ENCODE measurements at regions not wholly inside any gene's neighbourhood (a gene's known extent, or its start where the extent isn't known, plus 50 kb on each side); places are given as distances from the start of the nearest gene placed in this dataset.

DNA sequence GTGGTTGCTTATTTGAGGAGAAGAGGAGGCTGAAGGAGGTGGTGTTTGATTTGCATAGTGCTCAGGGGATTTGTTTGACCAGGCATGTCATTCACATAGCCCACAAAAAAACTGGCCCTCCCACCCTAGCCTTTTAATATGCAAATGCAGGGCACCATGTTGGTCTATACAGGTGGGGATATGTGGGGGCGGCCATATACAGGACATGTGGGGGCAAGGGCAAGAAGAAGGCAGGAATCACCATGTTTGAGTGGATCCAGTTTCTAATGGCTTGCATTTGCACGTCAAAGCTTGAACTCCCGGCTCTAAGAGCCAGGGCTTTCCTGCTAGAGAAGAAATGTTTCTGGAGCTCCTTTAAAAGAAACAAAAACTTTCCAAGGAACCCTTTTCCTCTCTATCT lies 541.0 kb downstream of the ZWINT start:
- no peak for TF ChIP-seq EZH2 (IDR thresholded peaks at IDR 0.05; ENCODE audit: low read depth)
- TF ChIP-seq, protein P1, sequence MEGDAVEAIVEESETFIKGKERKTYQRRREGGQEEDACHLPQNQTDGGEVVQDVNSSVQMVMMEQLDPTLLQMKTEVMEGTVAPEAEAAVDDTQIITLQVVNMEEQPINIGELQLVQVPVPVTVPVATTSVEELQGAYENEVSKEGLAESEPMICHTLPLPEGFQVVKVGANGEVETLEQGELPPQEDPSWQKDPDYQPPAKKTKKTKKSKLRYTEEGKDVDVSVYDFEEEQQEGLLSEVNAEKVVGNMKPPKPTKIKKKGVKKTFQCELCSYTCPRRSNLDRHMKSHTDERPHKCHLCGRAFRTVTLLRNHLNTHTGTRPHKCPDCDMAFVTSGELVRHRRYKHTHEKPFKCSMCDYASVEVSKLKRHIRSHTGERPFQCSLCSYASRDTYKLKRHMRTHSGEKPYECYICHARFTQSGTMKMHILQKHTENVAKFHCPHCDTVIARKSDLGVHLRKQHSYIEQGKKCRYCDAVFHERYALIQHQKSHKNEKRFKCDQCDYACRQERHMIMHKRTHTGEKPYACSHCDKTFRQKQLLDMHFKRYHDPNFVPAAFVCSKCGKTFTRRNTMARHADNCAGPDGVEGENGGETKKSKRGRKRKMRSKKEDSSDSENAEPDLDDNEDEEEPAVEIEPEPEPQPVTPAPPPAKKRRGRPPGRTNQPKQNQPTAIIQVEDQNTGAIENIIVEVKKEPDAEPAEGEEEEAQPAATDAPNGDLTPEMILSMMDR (conservative IDR thresholded peaks at IDR 0.05), result no peak
- no peaks in the 10 kb centered on the region for H3K9me3 ChIP-seq (ENCODE audit: insufficient read depth, low read depth)
- H3K9me2 ChIP-seq (ENCODE audit: insufficient read depth), result no peaks in the 10 kb centered on the region
- H3K4me3 ChIP-seq, result no peak overlapping the region
- H3K4me2 ChIP-seq, result no peak overlapping the region
- no peaks in the 10 kb centered on the region for H3K36me3 ChIP-seq (ENCODE audit: low read depth)
- BruUV-seq (replicated peaks), result no TSS peak
- POLR2A ChIA-PET (ENCODE audit: unreplicated experiment), result no interaction called here
- no peaks in the 10 kb centered on the region for H3K4me1 ChIP-seq (replicated peaks; ENCODE audit: insufficient read depth)
- DNase-seq, result no peak
- intact Hi-C loops (cut with micrococcal nuclease; ENCODE audit: unreplicated experiment), result no loop called here
- H3K27me3 ChIP-seq (ENCODE audit: insufficient read depth, low read depth), result no peaks in the 10 kb centered on the region
- H3K27ac ChIP-seq, result no peak overlapping the region
- no peaks in the 10 kb centered on the region for H3F3A ChIP-seq (ENCODE audit: insufficient read depth, low read depth)
- CTCF ChIA-PET, result no interaction called here
- no peak overlapping the region for H2AFZ ChIP-seq
- no peaks in the 10 kb centered on the region for H3K79me2 ChIP-seq (ENCODE audit: low read depth)
- no peaks in the 10 kb centered on the region for H4K20me1 ChIP-seq (ENCODE audit: insufficient read depth)

DNA sequence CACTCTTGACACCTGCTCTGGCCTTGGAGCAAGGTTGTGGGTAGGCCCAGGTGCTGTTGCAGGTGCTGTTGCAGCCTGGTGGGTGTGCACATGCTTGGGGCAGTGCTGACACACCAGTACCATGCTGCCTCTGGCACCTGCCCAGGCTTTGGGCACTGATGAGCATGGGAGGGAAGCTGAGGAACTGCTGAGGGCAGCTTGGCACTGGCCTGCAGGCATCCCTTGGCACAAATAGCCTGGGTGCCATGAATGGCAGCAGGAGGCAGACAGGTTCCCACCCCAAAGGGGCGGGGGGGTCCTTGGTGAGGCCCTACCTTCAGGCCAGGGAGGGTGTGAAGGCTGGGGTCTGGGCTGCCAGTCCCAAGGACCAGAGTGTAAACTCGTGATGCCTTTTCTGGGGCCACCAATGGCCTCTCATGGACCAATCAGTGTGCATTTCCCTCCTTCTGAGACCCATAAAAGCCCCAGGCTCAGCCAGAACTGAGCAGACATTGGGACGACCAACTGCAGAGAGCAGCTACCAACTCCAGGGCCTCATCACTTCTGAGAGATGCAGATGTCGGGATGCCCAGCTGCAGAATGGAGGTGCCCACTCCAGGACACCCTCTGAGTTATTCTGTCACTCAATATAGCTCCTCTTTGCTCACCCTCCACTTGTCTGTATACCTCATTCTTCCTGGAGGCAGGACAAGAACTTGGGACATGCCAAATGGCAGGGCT lies 547.4 kb downstream of the ZWINT start:
- Histone ChIP-seq H3K4me1 (replicated peaks; ENCODE audit: insufficient read depth) (no peaks in the 10 kb centered on the region), H3K36me3 (ENCODE audit: low read depth) (no peaks in the 10 kb centered on the region), H3K79me2 (ENCODE audit: low read depth) (no peaks in the 10 kb centered on the region), H3K9me2 (ENCODE audit: insufficient read depth) (no peaks in the 10 kb centered on the region), H3K27ac (no peak overlapping the region), H2AFZ (no peak overlapping the region), H3F3A (ENCODE audit: insufficient read depth, low read depth) (no peaks in the 10 kb centered on the region), H3K4me3 (no peak overlapping the region), H3K4me2 (no peak overlapping the region), H3K9me3 (ENCODE audit: insufficient read depth, low read depth) (no peaks in the 10 kb centered on the region), H4K20me1 (ENCODE audit: insufficient read depth) (no peaks in the 10 kb centered on the region), H3K27me3 (ENCODE audit: insufficient read depth, low read depth) (no peaks in the 10 kb centered on the region)
- ChIA-PET CTCF (no interaction called here), POLR2A (ENCODE audit: unreplicated experiment) (no interaction called here)
- TF ChIP-seq, protein P1 (conservative IDR thresholded peaks at IDR 0.05), result no peak
- no peak for TF ChIP-seq EZH2 (IDR thresholded peaks at IDR 0.05; ENCODE audit: low read depth)
- BruUV-seq (replicated peaks), result no TSS peak
- intact Hi-C loops (cut with micrococcal nuclease; ENCODE audit: unreplicated experiment), result no loop called here
- DNase-seq, result no peak

DNA sequence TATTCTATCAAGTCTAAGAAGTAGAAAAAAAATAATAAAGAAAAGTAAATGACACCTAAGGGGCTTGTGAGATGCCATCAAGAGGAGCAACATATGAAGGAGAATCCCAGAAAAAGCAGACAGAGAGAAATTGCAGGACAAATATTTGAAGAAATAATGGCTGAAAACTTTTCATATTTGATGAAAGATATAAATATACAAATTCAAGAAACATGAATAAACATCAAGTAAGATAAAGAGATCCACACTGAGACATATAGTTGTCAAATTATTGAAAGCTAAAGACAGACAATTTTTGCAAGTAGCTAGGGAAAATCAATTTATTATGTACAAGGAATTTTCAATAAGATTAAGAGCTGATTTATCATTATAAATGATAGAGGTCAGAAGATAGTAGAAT lies 558.0 kb downstream of the ZWINT start:
- H3K27ac ChIP-seq, result no peak overlapping the region
- ChIA-PET CTCF (no interaction called here), POLR2A (ENCODE audit: unreplicated experiment) (no interaction called here)
- no peak for DNase-seq
- no peak overlapping the region for H3K4me2 ChIP-seq
- no peaks in the 10 kb centered on the region for H3K79me2 ChIP-seq (ENCODE audit: low read depth)
- no peak overlapping the region for H2AFZ ChIP-seq
- no peaks in the 10 kb centered on the region for H3F3A ChIP-seq (ENCODE audit: insufficient read depth, low read depth)
- TF ChIP-seq EZH2 (IDR thresholded peaks at IDR 0.05; ENCODE audit: low read depth), result no peak
- TF ChIP-seq, protein P1 (conservative IDR thresholded peaks at IDR 0.05), result no peak
- no peaks in the 10 kb centered on the region for H3K9me3 ChIP-seq (ENCODE audit: insufficient read depth, low read depth)
- H3K9me2 ChIP-seq (ENCODE audit: insufficient read depth), result no peaks in the 10 kb centered on the region
- H3K4me3 ChIP-seq, result no peak overlapping the region
- no peaks in the 10 kb centered on the region for H3K4me1 ChIP-seq (replicated peaks; ENCODE audit: insufficient read depth)
- no peaks in the 10 kb centered on the region for H4K20me1 ChIP-seq (ENCODE audit: insufficient read depth)
- intact Hi-C loops (cut with micrococcal nuclease; ENCODE audit: unreplicated experiment), result no loop called here
- BruUV-seq (replicated peaks), result no TSS peak
- H3K36me3 ChIP-seq (ENCODE audit: low read depth), result no peaks in the 10 kb centered on the region
- H3K27me3 ChIP-seq (ENCODE audit: insufficient read depth, low read depth), result no peaks in the 10 kb centered on the region
